GM21423 (cell line): ENCODE measurements at regions not wholly inside any gene's neighbourhood (a gene's known extent, or its start where the extent isn't known, plus 50 kb on each side); places are given as distances from the start of the nearest gene placed in this dataset.
"Not testable (repeated sequence)": the region's sequence is repeated elsewhere in the genome, so short reads cannot be mapped to it uniquely, and the experiment has no call there.

ENCODE experiments used
- ATAC-seq: cut with Tn5 transposase; IDR thresholded peaks from one replicate; pipeline ENCODE4 v1.9.1; 2021; ENCODE audit warnings: mild to moderate bottlenecking, moderate library complexity; ENCODE audit not compliant: unreplicated experiment

GRCh38 chr12:89878950-89879349, 170.3 kb upstream of the ATP2B1 start:
- no peak for ATAC-seq

- no peak for ATAC-seq
Observed at GRCh38 chr12:89878327-89878726, 169.7 kb upstream of the ATP2B1 start.

- ATAC-seq, result no peak
Observed at GRCh38 chr12:89877671-89878070, 169.0 kb upstream of the ATP2B1 start.

GRCh38 chr12:89877136-89877535, 168.5 kb upstream of the ATP2B1 start:
- no peak for ATAC-seq

- ATAC-seq, result no peak
Observed at GRCh38 chr12:89875809-89876208, 167.2 kb upstream of the ATP2B1 start.

- ATAC-seq, result no peak
Observed at GRCh38 chr12:89875225-89875624, 166.6 kb upstream of the ATP2B1 start.

- ATAC-seq, result no peak
Observed at GRCh38 chr12:89874146-89874545, 165.5 kb upstream of the ATP2B1 start.

GRCh38 chr12:89873745-89874144, 165.1 kb upstream of the ATP2B1 start:
- no peak for ATAC-seq

GRCh38 chr12:89872922-89873630, 164.4 kb upstream of the ATP2B1 start:
- ATAC-seq, result no peak

- ATAC-seq, result no peak
Observed at GRCh38 chr12:89870413-89871184, 162.0 kb upstream of the ATP2B1 start.

- ATAC-seq, result not testable (repeated sequence)
Observed at GRCh38 chr12:89867611-89868010, 159.0 kb upstream of the ATP2B1 start.

- ATAC-seq, result no peak
Observed at GRCh38 chr12:89864411-89864810, 155.8 kb upstream of the ATP2B1 start.

GRCh38 chr12:89863968-89864367, 155.3 kb upstream of the ATP2B1 start:
- no peak for ATAC-seq

- peak; percentile 58 for ATAC-seq
Observed at GRCh38 chr12:89863493-89863938, 154.9 kb upstream of the ATP2B1 start.

GRCh38 chr12:89862511-89863445, 154.1 kb upstream of the ATP2B1 start:
- peak; percentile 71 for ATAC-seq

GRCh38 chr12:89861086-89861485, 152.4 kb upstream of the ATP2B1 start:
- no peak for ATAC-seq

GRCh38 chr12:89859508-89860220, 151.0 kb upstream of the ATP2B1 start:
- no peak for ATAC-seq

- no peak for ATAC-seq
Observed at GRCh38 chr12:89858718-89859117, 150.1 kb upstream of the ATP2B1 start.

GRCh38 chr12:89857652-89858274, 149.1 kb upstream of the ATP2B1 start:
- ATAC-seq, result peak; percentile 31

GRCh38 chr12:89856431-89856830, 147.8 kb upstream of the ATP2B1 start:
- peak; percentile 94 for ATAC-seq
